Suprapubic skin (tissue), 3 donors: ENCODE measurements at regions not wholly inside any gene's neighbourhood (a gene's known extent, or its start where the extent isn't known, plus 50 kb on each side); places are given as distances from the start of the nearest gene placed in this dataset.

Experiments used
- EP300 ChIP-seq: sonication (generic); formaldehyde crosslinking; IDR thresholded peaks from one replicate; pipeline ENCODE4 v1.6.1; 2017; ENCODE audit warnings: antibody characterized with exemption
- POLR2A ChIP-seq, 2 donors: fragments of 450-650 bp; IDR thresholded peaks; one replicate each; pipeline ENCODE4 v1.6.1; 2017; ENCODE audit warnings: antibody characterized with exemption in 2 of 2, mild to moderate bottlenecking in 2 of 2, moderate library complexity in 2 of 2
- TF ChIP-seq, protein P1 (sequence below), 2 donors: fragments of 200-600 bp in 1 of 2; fragments of 450-650 bp in 1 of 2; sonication (generic) in 1 of 2; IDR thresholded peaks; one replicate each; pipeline ENCODE4 v1.5.1; 2016 to 2019; ENCODE audit warnings: antibody characterized with exemption in 2 of 2, mild to moderate bottlenecking in 1 of 2, moderate library complexity in 1 of 2

DNA sequence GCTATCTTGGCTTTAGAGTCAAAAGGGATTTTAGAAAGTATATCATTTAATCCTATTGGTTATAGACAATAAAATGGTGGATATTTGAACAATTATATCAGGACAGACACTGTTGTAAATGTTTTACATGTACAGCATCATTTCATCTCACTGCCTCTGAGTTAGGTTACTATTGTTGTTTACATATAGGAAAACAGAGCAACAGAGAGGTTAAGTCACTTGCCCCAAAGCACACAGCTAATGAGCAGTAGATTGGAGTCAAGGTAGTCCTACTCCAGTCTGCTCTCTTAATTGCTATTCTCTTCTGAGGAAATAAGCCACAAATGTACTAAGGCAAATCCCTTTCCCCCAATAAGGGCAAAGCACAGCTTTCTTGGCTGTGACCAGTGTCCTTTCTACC, 142.9 kb downstream of the MTX2 start:
- TF ChIP-seq POLR2A (IDR thresholded peaks at IDR 0.05) (no peak), EP300 (no peak)
- TF ChIP-seq, protein P1, sequence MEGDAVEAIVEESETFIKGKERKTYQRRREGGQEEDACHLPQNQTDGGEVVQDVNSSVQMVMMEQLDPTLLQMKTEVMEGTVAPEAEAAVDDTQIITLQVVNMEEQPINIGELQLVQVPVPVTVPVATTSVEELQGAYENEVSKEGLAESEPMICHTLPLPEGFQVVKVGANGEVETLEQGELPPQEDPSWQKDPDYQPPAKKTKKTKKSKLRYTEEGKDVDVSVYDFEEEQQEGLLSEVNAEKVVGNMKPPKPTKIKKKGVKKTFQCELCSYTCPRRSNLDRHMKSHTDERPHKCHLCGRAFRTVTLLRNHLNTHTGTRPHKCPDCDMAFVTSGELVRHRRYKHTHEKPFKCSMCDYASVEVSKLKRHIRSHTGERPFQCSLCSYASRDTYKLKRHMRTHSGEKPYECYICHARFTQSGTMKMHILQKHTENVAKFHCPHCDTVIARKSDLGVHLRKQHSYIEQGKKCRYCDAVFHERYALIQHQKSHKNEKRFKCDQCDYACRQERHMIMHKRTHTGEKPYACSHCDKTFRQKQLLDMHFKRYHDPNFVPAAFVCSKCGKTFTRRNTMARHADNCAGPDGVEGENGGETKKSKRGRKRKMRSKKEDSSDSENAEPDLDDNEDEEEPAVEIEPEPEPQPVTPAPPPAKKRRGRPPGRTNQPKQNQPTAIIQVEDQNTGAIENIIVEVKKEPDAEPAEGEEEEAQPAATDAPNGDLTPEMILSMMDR (IDR thresholded peaks at IDR 0.05), result no peak
